Epidermal melanocyte (primary cell): ENCODE measurements at regions not wholly inside any gene's neighbourhood (a gene's known extent, or its start where the extent isn't known, plus 50 kb on each side); places are given as distances from the start of the nearest gene placed in this dataset.
A peak's percentile ranks its signal among the peaks of the same experiment; 100 is the strongest.
"Not testable (repeated sequence)": the region's sequence is repeated elsewhere in the genome, so short reads cannot be mapped to it uniquely, and the experiment has no call there.

Experiments used
- DNase-seq: peaks from one replicate; pipeline ENCODE4 v3.0.0; 2011; ENCODE audit warnings: low spot score; ENCODE audit not compliant: insufficient read length

GRCh38 chr4:159030297-159030696 is 72.6 kb upstream of the RAPGEF2 start:
- DNase-seq = not testable (repeated sequence)

- no peak for DNase-seq
Observed at GRCh38 chr4:159035570-159035969, 67.3 kb upstream of the RAPGEF2 start.

GRCh38 chr4:159038536-159038935 is 64.3 kb upstream of the RAPGEF2 start:
- no peak for DNase-seq

- no peak for DNase-seq
Observed at GRCh38 chr4:159041054-159042034, 61.5 kb upstream of the RAPGEF2 start.

GRCh38 chr4:159042097-159042605 is 60.7 kb upstream of the RAPGEF2 start:
- no peak for DNase-seq

GRCh38 chr4:159042868-159043267 is 60.0 kb upstream of the RAPGEF2 start:
- DNase-seq = no peak

- no peak for DNase-seq
Observed at GRCh38 chr4:159043861-159044260, 59.0 kb upstream of the RAPGEF2 start.

- no peak for DNase-seq
Observed at GRCh38 chr4:159045321-159045720, 57.6 kb upstream of the RAPGEF2 start.

- DNase-seq = no peak
Observed at GRCh38 chr4:159046683-159047082, 56.2 kb upstream of the RAPGEF2 start.

GRCh38 chr4:159047478-159048165 is 55.3 kb upstream of the RAPGEF2 start:
- no peak for DNase-seq

- DNase-seq = peak; percentile 61
Observed at GRCh38 chr4:159048166-159048886, 54.6 kb upstream of the RAPGEF2 start.

- no peak for DNase-seq
Observed at GRCh38 chr4:159049780-159050375, 53.0 kb upstream of the RAPGEF2 start.

- no peak for DNase-seq
Observed at GRCh38 chr4:159051245-159052071, 51.4 kb upstream of the RAPGEF2 start.

GRCh38 chr4:159052315-159052714 is 50.6 kb upstream of the RAPGEF2 start:
- no peak for DNase-seq
